Parathyroid adenoma (tissue), 2 donors: ENCODE measurements at regions not wholly inside any gene's neighbourhood (a gene's known extent, or its start where the extent isn't known, plus 50 kb on each side); places are given as distances from the start of the nearest gene placed in this dataset.
A peak's percentile ranks its signal among the peaks of the same experiment; 100 is the strongest.

Source experiments
- H2AFZ ChIP-seq: fragments of 300-600 bp; sonication (generic); one replicate; pipeline ENCODE4 v1.7.0; 2017; ENCODE audit warnings: antibody characterized with exemption, mild to moderate bottlenecking
- H3K27ac ChIP-seq: fragments of 300-600 bp; sonication (generic); one replicate; pipeline ENCODE4 v1.7.0; 2017
- H3K27me3 ChIP-seq: fragments of 300-600 bp; sonication (generic); one replicate; pipeline ENCODE4 v1.7.0; 2017; ENCODE audit warnings: low read length; ENCODE audit not compliant: control insufficient read depth, insufficient read depth
- H3K36me3 ChIP-seq: fragments of 300-600 bp; sonication (generic); one replicate; pipeline ENCODE4 v1.7.0; 2017; ENCODE audit warnings: low read length; ENCODE audit not compliant: control insufficient read depth, insufficient read depth
- H3K4me1 ChIP-seq: fragments of 300-600 bp; sonication (generic); one replicate; pipeline ENCODE4 v1.7.0; 2017; ENCODE audit warnings: control low read depth
- H3K4me2 ChIP-seq: fragments of 300-600 bp; sonication (generic); one replicate; pipeline ENCODE4 v1.7.0; 2017; ENCODE audit warnings: low read length
- H3K4me3 ChIP-seq: fragments of 300-600 bp; sonication (generic); one replicate; pipeline ENCODE4 v1.7.0; 2017; ENCODE audit warnings: low read depth, low read length
- H3K79me2 ChIP-seq: fragments of 300-600 bp; sonication (generic); one replicate; pipeline ENCODE4 v1.7.0; 2017; ENCODE audit warnings: control low read depth
- H3K9ac ChIP-seq: fragments of 300-600 bp; sonication (generic); one replicate; pipeline ENCODE4 v1.7.0; 2017; ENCODE audit warnings: mild to moderate bottlenecking
- H3K9me3 ChIP-seq: fragments of 300-600 bp; sonication (generic); one replicate; pipeline ENCODE4 v1.7.0; 2017; ENCODE audit warnings: low read length; ENCODE audit not compliant: control insufficient read depth
- TF ChIP-seq, protein P1 (sequence below): fragments of 300-600 bp; sonication (generic); IDR thresholded peaks from one replicate; pipeline ENCODE4 v1.7.0; 2017; ENCODE audit warnings: antibody characterized with exemption, mild to moderate bottlenecking
- donor health status: primary hyperparathyroidism.

DNA sequence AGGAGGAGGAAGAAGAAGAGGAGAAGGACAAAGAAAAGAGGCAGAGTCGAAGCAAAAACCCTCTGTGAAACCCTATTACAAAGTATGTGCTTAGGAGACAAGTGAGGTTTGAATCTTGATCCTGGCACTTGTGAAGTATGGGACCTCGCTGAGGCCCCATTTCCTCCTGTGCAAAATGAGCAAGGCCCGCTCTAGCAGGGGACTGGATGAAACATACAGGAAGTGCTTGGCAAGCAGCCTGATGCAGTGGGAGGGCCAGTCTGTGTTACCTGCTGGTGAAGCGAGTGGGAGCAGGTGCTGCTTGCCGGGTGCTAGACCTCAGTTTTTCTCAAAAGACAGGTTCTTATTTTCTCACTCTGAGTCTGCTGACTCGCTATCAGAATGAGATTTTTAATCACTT, 150.4 kb downstream of the JCAD start:
- Histone ChIP-seq H3K9ac (no peak overlapping the region), H3K4me3 (no peak overlapping the region), H3K79me2 (no peaks in the 10 kb centered on the region), H3K36me3 (no peaks in the 10 kb centered on the region), H3K27ac (no peak overlapping the region), H2AFZ (no peak overlapping the region), H3K27me3 (no peaks in the 10 kb centered on the region), H3K9me3 (no peaks in the 10 kb centered on the region), H3K4me1 (no peaks in the 10 kb centered on the region), H3K4me2 (no peak overlapping the region)
- TF ChIP-seq, protein P1, sequence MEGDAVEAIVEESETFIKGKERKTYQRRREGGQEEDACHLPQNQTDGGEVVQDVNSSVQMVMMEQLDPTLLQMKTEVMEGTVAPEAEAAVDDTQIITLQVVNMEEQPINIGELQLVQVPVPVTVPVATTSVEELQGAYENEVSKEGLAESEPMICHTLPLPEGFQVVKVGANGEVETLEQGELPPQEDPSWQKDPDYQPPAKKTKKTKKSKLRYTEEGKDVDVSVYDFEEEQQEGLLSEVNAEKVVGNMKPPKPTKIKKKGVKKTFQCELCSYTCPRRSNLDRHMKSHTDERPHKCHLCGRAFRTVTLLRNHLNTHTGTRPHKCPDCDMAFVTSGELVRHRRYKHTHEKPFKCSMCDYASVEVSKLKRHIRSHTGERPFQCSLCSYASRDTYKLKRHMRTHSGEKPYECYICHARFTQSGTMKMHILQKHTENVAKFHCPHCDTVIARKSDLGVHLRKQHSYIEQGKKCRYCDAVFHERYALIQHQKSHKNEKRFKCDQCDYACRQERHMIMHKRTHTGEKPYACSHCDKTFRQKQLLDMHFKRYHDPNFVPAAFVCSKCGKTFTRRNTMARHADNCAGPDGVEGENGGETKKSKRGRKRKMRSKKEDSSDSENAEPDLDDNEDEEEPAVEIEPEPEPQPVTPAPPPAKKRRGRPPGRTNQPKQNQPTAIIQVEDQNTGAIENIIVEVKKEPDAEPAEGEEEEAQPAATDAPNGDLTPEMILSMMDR: no peak

DNA sequence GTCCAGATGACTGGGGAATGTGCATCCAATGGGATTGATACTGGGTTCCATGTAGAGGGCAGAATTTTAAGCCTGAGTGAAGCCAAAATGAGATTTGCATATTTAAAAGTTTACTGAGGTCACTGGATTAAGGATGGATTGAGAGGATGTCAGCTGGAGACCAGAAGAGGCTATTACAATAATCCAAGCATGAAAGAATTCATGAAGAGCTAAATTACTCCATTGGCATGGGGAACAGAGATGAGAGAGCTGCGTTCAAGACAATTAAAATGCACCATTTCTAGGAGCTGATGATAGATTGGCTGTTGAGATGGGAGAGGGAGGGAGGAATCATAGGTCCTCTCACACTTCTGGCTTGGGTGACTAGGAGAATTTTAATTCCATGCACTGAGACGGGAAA, 158.5 kb downstream of the JCAD start:
- Histone ChIP-seq H3K27me3 (no peaks in the 10 kb centered on the region), H3K27ac (no peak overlapping the region), H2AFZ (no peak overlapping the region), H3K9ac (no peak overlapping the region), H3K4me2 (no peak overlapping the region), H3K4me3 (no peak overlapping the region), H3K79me2 (no peaks in the 10 kb centered on the region), H3K4me1 (no peaks in the 10 kb centered on the region), H3K9me3 (no peaks in the 10 kb centered on the region), H3K36me3 (no peaks in the 10 kb centered on the region)
- TF ChIP-seq, protein P1: no peak

DNA sequence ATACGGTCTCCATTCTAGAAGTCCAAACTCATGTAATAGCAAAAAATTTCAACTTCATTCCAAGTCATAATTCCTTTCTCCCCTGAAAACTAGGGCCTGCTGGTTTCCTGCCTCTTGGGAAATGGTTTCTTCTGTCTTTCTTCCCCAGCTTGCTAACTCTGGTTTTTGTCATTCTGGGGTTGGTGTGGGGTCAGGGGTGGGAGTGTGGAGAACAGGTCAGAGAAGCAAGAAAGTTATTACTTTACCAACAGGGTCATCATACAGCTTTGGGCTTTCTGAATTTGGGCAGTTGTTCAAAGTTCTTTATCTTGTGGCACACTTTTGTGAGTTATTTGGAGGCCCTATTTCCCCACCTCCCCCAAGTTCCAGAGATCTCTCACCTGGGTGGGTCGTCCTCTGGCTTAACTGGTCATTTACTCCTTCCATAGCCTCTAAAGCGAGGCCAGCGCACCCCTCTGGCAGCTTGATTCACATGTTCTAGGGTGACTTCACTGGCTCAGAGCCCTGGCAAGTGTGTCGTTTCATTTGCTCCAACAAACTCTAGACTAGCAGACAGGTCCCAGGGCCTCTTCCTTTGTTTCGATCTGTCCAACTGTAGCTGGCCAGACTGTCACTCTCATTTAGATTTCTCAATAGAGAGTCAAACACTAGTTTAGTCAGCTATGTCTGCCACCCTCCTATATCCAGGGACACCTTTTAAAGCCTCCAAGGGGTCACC, 161.2 kb downstream of the JCAD start:
- Histone ChIP-seq H3K27ac (no peak overlapping the region), H3K27me3 (no peaks in the 10 kb centered on the region), H3K36me3 (no peaks in the 10 kb centered on the region), H3K9ac (no peak overlapping the region), H3K9me3 (no peaks in the 10 kb centered on the region), H3K79me2 (no peaks in the 10 kb centered on the region), H3K4me3 (no peak overlapping the region), H3K4me2 (no peak overlapping the region), H3K4me1 (no peaks in the 10 kb centered on the region), H2AFZ (no peak overlapping the region)
- TF ChIP-seq, protein P1: no peak

DNA sequence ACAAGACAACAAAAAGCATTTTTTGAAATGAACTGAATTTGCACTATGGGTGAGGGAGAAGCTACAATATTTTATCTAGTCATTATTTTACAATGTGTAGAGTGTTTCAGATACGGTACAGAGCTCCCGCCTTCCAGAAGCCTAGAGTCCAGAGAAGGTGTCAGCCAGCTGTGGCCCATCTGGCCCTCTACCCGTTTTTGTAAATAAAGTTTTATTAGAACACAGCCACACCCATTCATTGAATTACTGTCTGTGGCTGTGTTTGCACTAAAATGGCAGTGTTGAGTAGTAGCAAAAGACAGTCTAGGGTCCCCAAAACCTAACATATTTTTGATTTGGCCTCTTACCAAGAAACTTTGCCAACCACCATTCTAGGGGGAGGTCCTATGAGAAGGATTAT, 162.0 kb downstream of the JCAD start:
- H3K4me3 ChIP-seq: no peak overlapping the region
- TF ChIP-seq, protein P1: no peak
- no peak overlapping the region for H3K9ac ChIP-seq
- H3K79me2 ChIP-seq: no peaks in the 10 kb centered on the region
- no peak overlapping the region for H2AFZ ChIP-seq
- H3K4me2 ChIP-seq: no peak overlapping the region
- H3K27me3 ChIP-seq: no peaks in the 10 kb centered on the region
- H3K4me1 ChIP-seq: no peaks in the 10 kb centered on the region
- H3K27ac ChIP-seq: no peak overlapping the region
- no peaks in the 10 kb centered on the region for H3K9me3 ChIP-seq
- no peaks in the 10 kb centered on the region for H3K36me3 ChIP-seq

DNA sequence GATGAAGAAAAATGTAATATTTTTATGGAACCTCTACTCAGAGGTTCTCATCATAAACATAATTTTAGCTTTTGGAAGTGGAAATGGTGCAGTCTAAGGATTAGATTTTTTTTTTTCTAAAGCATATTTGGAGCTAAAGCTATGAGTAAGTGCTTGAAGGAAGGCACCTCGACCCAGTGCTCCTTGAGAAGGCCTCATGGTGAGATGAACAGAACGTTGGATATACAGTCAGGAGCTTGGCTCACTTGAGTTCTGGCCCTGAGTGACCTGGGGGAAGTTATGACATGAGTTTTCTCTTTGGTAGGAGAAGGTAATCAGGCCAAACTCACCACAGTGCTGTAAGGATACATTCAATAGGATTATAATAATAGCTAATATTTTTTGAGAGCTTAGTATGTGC, 163.3 kb downstream of the JCAD start:
- Histone ChIP-seq H2AFZ (no peak overlapping the region), H3K4me2 (no peak overlapping the region), H3K4me1 (no peaks in the 10 kb centered on the region), H3K9ac (no peak overlapping the region), H3K4me3 (no peak overlapping the region), H3K27ac (peak overlapping the region; percentile 54), H3K27me3 (no peaks in the 10 kb centered on the region), H3K36me3 (no peaks in the 10 kb centered on the region), H3K79me2 (no peaks in the 10 kb centered on the region), H3K9me3 (no peaks in the 10 kb centered on the region)
- TF ChIP-seq, protein P1: no peak
